ENCODE measurements at regions not wholly inside any gene's neighbourhood (a gene's known extent, or its start where the extent isn't known, plus 50 kb on each side); places are given as distances from the start of the nearest gene placed in this dataset.

DNA sequence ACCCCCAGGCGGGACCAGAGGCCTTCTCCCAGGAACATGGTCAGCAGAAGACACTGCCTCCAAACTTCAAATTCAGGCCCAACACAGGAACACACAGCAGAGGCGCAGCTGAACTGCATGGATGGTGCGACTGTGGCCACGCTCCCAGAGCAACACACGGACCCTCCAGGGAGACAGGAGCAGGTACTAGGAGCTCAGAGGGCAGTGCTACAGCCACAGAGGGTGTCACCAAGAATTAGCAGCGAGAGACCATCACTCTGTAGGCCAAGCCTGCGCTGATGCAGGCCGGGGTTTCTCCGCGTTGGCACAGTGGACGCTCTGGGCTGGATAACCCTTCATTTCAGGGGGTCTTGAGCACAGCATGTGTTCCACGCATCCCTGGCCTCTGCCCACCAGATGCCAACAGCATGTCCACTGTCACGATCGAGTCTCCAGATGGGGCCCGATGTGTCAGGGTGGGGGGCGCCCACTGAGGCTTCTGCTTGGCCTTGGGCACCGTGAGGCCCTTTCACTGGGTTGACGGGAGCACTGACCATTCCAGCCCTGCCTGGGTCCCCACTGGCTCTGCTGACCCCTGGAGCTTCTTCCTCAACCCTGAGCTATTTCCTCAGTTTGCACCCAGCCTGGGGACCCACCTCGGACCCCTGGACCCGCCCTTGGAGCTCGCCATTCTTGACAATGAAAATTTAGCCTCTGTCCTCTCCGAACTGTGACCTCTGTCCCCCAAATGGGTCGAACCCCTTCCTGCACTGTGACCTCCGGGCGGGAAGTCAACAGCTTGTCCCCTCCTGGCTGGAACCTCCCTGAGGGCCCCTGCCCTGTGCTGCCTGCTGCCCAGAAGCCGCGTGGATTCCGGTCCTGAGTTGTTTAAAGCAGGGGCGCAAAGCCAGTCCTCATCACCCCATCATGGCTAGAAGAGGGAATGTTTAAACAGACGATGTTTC is 239.4 kb downstream of the DLL1 start (continued):
- TF ChIP-seq ZSCAN18 (CRISPR knock-in tag; IDR thresholded peaks at IDR 0.05), result no peak
- TF ChIP-seq RORB (CRISPR knock-in tag; IDR thresholded peaks at IDR 0.05), result no peak
- no peak for TF ChIP-seq JUN (CRISPR knock-in tag; IDR thresholded peaks at IDR 0.05)
- TF ChIP-seq IRF2 (CRISPR knock-in tag; IDR thresholded peaks at IDR 0.05; ENCODE audit: borderline replicate concordance, low read depth), result no peak

GRCh38 chr6:170050591-170051041 is 240.3 kb downstream of the DLL1 start:
- H3K4me3 Mint-ChIP-seq, result no peak overlapping the region
- no peak for ATAC-seq
- H3K36me3 Mint-ChIP-seq, result peaks cover 6% of the 10 kb centered on the region
- no peaks in the 10 kb centered on the region; the same call in 1 of the 2 replicates for H3K27me3 Mint-ChIP-seq (ENCODE audit: low read depth)
- H3K27ac Mint-ChIP-seq, result no peak overlapping the region
- peaks cover 23% of the 10 kb centered on the region; the same call in 1 of the 2 replicates for H3K9me3 Mint-ChIP-seq
- ChIA-PET POLR2A (no interaction called here), CTCF (no interaction called here)
- H3K4me1 Mint-ChIP-seq, result peaks cover 6% of the 10 kb centered on the region
- DNase-seq (ENCODE audit: low spot score), result no peak
- TF ChIP-seq ZNF138 (CRISPR knock-in tag; conservative IDR thresholded peaks at IDR 0.05) (no peak), CTCF (IDR thresholded peaks at IDR 0.05) (no peak), JAZF1 (CRISPR knock-in tag; IDR thresholded peaks at IDR 0.05) (no peak), MAX (CRISPR knock-in tag; IDR thresholded peaks at IDR 0.05) (no peak), NR1H2 (CRISPR knock-in tag; IDR thresholded peaks at IDR 0.05) (no peak), SMAD3 (CRISPR knock-in tag; IDR thresholded peaks at IDR 0.05; ENCODE audit: borderline replicate concordance) (no peak), ATF1 (CRISPR knock-in tag; IDR thresholded peaks at IDR 0.05) (no peak), ATF3 (CRISPR knock-in tag; conservative IDR thresholded peaks at IDR 0.05) (no peak), ZBTB21 (CRISPR knock-in tag; IDR thresholded peaks at IDR 0.05; ENCODE audit: borderline replicate concordance) (no peak), EMX1 (CRISPR knock-in tag; IDR thresholded peaks at IDR 0.05) (no peak), RELA (CRISPR knock-in tag; IDR thresholded peaks at IDR 0.05; ENCODE audit: borderline replicate concordance) (no peak), ZMAT4 (CRISPR knock-in tag; IDR thresholded peaks at IDR 0.05) (no peak)
- TF ChIP-seq, protein P1, sequence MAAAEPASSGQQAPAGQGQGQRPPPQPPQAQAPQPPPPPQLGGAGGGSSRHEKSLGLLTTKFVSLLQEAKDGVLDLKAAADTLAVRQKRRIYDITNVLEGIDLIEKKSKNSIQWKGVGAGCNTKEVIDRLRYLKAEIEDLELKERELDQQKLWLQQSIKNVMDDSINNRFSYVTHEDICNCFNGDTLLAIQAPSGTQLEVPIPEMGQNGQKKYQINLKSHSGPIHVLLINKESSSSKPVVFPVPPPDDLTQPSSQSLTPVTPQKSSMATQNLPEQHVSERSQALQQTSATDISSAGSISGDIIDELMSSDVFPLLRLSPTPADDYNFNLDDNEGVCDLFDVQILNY (CRISPR knock-in tag; IDR thresholded peaks at IDR 0.05), result no peak
- TF ChIP-seq, protein P2, sequence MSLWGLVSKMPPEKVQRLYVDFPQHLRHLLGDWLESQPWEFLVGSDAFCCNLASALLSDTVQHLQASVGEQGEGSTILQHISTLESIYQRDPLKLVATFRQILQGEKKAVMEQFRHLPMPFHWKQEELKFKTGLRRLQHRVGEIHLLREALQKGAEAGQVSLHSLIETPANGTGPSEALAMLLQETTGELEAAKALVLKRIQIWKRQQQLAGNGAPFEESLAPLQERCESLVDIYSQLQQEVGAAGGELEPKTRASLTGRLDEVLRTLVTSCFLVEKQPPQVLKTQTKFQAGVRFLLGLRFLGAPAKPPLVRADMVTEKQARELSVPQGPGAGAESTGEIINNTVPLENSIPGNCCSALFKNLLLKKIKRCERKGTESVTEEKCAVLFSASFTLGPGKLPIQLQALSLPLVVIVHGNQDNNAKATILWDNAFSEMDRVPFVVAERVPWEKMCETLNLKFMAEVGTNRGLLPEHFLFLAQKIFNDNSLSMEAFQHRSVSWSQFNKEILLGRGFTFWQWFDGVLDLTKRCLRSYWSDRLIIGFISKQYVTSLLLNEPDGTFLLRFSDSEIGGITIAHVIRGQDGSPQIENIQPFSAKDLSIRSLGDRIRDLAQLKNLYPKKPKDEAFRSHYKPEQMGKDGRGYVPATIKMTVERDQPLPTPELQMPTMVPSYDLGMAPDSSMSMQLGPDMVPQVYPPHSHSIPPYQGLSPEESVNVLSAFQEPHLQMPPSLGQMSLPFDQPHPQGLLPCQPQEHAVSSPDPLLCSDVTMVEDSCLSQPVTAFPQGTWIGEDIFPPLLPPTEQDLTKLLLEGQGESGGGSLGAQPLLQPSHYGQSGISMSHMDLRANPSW (CRISPR knock-in tag; conservative IDR thresholded peaks at IDR 0.05; ENCODE audit: low read depth), result no peak
- TF ChIP-seq, protein P3, sequence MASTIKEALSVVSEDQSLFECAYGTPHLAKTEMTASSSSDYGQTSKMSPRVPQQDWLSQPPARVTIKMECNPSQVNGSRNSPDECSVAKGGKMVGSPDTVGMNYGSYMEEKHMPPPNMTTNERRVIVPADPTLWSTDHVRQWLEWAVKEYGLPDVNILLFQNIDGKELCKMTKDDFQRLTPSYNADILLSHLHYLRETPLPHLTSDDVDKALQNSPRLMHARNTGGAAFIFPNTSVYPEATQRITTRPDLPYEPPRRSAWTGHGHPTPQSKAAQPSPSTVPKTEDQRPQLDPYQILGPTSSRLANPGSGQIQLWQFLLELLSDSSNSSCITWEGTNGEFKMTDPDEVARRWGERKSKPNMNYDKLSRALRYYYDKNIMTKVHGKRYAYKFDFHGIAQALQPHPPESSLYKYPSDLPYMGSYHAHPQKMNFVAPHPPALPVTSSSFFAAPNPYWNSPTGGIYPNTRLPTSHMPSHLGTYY (CRISPR knock-in tag; IDR thresholded peaks at IDR 0.05), result no peak
- TF ChIP-seq, protein P4, sequence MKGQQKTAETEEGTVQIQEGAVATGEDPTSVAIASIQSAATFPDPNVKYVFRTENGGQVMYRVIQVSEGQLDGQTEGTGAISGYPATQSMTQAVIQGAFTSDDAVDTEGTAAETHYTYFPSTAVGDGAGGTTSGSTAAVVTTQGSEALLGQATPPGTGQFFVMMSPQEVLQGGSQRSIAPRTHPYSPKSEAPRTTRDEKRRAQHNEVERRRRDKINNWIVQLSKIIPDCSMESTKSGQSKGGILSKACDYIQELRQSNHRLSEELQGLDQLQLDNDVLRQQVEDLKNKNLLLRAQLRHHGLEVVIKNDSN (CRISPR knock-in tag; IDR thresholded peaks at IDR 0.05), result no peak
- TF ChIP-seq, protein P5, sequence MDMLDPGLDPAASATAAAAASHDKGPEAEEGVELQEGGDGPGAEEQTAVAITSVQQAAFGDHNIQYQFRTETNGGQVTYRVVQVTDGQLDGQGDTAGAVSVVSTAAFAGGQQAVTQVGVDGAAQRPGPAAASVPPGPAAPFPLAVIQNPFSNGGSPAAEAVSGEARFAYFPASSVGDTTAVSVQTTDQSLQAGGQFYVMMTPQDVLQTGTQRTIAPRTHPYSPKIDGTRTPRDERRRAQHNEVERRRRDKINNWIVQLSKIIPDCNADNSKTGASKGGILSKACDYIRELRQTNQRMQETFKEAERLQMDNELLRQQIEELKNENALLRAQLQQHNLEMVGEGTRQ (CRISPR knock-in tag; IDR thresholded peaks at IDR 0.05), result no peak

Data from WTC11 (cell line).